Epithelial cell of esophagus (primary cell): ENCODE measurements at regions not wholly inside any gene's neighbourhood (a gene's known extent, or its start where the extent isn't known, plus 50 kb on each side); places are given as distances from the start of the nearest gene placed in this dataset.

Experiments
- DNase-seq: peaks from one replicate; pipeline ENCODE4 v3.0.0; 2010; ENCODE audit warnings: low read depth
- H3K4me3 ChIP-seq: 2 replicates; pipeline ENCODE4 v1.5.1; 2011; ENCODE audit warnings: mild to moderate bottlenecking, low read length, control low read depth
- CTCF ChIP-seq: IDR thresholded peaks from 2 replicates; pipeline ENCODE4 v1.5.1; 2011; ENCODE audit warnings: low read depth, mild to moderate bottlenecking, low read length, control low read depth, inconsistent platforms; ENCODE audit not compliant: insufficient read depth; ENCODE audit errors: missing control alignments

DNA sequence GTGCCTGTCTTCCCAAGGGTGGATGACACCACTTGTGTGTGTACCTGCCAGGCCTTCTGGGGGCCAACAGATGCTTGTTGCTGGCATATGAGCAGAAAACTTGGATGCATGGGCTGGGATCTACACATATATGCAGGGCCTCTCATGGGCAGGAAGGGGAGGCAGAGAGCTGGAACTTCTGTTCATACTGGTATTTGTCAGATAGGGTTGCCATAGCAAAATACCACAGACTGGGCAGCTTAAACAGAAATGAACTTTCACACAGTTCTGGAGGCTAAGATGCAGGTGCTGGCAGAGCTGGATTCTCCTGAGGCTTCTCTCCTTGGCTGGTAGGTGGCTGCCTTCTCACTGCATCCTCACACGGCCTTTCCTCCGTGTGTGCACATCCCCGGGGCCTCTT, 121.8 kb downstream of the SUDS3 start:
- no peak for TF ChIP-seq CTCF
- DNase-seq, result no peak

GRCh38 chr12:118500299-118500698, 123.9 kb downstream of the SUDS3 start:
- no peak for TF ChIP-seq CTCF
- H3K4me3 ChIP-seq, result no peak overlapping the region
- no peak for DNase-seq

More for the DNA sequence above, 121.8 kb downstream of the SUDS3 start:
- H3K4me3 ChIP-seq, result no peak overlapping the region

DNA sequence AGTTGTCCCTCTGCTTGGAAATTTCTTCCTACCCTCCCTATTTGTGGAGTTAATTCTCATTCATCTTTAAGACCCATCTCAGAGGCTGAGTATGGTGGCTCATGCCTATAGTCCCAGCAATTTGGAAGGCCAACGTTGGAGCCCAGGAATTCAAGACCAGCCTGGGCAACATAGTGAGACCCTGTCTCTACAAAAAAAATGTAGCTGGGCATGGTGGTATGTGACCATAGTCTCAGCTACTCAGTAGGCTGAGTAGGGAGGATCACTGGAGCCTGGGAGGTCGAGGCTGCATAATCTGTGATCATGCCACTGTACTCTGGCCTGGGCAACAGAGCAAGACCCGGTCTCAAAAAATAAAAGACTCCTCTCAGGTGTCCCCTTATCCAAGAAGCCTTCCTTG, 125.1 kb downstream of the SUDS3 start:
- H3K4me3 ChIP-seq, result no peak overlapping the region
- no peak for DNase-seq
- TF ChIP-seq CTCF, result no peak

GRCh38 chr12:118503476-118503875, 127.1 kb downstream of the SUDS3 start:
- H3K4me3 ChIP-seq, result no peak overlapping the region
- no peak for TF ChIP-seq CTCF
- DNase-seq, result no peak

- DNase-seq, result no peak
- no peak for TF ChIP-seq CTCF
- H3K4me3 ChIP-seq, result no peak overlapping the region
Measured at GRCh38 chr12:118512669-118513068, 136.3 kb downstream of the SUDS3 start.

- no peak for TF ChIP-seq CTCF
- DNase-seq, result no peak
- no peak overlapping the region for H3K4me3 ChIP-seq
Measured at GRCh38 chr12:118513611-118514010, 137.3 kb downstream of the SUDS3 start.

DNA sequence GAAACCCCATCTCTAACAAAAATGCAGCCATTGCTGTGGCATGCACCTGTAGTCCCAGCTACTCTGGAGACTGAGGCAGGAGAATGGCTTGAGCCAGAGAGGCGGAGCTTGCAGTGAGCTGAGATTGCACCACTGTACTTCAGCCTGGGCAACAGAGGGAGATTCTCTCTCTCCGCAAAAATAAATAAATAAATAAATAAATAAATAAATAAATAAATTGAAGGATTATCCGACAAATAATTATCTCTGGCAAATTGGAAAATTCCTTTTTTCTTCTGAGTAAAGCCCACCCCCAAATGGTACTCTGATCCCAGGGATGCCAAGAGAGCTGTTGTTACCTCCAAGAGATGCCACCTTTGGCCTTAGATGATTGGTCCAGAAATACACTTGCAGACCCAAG, 137.9 kb downstream of the SUDS3 start:
- no peak for DNase-seq
- TF ChIP-seq CTCF, result no peak
- H3K4me3 ChIP-seq, result no peak overlapping the region
